ENCODE measurements at regions not wholly inside any gene's neighbourhood (a gene's known extent, or its start where the extent isn't known, plus 50 kb on each side); places are given as distances from the start of the nearest gene placed in this dataset.
"Not testable (repeated sequence)": the region's sequence is repeated elsewhere in the genome, so short reads cannot be mapped to it uniquely, and the experiment has no call there.

DNA sequence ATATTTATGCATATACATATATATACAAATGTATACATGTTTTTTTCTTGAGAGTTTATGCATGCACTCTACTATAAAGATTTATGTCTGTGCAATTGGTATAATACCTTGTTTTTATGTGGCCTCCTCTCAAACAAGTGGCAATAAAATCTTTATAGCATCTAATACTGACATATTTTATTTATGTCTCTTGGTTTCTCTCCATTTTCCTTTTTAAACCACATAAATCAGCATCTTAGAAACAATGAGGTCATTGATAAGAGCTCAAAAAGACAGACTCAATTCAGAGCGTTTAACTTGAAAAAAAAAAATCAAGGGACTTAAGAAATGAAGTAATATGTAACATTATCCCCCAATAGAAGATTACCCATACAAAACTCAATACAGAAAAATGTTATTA is 1442.2 kb upstream of the ALCAM start:
- no peak for ATAC-seq

DNA sequence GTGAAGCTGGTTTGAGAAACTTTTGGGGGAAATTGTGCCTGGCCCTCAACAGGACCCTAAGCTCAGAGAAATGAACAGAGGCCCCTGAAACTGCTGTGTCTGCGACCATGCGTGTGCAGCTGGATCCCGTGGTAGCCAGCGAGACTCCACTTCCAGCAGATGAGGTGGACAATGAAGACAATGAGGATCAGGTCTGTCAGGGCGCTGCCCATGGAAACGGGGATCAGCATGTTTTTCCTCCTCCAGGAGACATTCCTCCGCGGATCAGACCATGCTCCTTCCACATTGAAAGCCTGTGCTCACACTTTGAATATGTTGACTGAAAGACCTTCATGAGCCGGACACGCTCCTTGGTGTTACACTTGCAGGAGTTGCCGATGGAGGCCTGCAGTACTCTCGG is 1439.8 kb upstream of the ALCAM start:
- ATAC-seq: no peak

DNA sequence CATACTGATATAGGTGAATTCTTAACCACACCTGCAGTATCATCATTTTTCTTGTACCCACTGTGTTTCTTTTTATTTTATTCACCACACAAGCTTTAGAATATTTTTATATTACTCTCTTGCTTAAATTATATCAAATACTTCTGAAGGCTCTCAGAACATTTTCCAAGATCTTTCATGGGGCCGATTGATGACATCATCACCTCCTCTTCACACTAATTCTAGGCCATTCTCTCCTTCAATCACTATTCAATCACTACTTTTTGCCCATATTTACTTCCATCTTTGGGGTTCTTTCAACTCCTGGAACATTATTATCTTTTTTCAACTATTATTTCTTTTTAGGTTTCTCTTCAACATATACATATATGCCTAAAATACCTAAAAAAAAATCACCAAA is 1438.8 kb upstream of the ALCAM start:
- ATAC-seq: no peak

DNA sequence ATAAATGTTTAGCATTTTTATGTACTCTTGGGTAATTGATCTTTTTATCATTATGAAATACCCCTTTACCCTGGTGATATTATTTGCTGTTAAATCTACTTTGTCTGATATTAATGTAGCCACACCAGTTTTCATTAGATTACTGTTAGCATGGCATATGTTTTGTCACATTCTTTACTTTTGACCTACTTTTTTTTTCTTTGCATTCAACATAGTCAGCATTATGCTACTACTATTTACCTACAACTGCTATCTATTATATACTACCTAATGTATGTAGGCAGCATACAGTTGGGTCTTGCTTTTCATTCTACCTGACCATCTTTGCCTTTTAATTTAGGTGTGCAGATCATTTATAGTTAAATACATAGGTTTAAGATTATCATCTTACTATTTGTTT is 1429.6 kb upstream of the ALCAM start:
- ATAC-seq: no peak

DNA sequence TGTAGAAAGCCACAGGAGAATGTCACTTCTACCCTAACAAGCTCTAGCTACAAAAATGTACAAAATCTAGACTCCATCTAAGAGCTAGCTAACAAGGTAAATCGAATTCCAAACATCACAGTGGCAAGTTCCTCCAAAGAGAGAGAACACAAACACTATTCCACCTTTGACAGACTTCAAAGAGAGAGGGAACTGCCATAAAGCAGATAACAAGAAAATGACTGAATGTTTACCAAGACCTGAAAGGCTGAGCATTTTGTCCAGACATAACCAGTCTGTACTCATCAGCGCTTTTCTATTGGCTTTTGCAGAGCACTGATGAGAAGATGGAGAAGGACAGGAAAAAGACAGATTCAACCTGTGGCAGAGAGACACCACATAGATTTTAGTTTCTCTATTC is 1419.6 kb upstream of the ALCAM start:
- no peak for ATAC-seq

DNA sequence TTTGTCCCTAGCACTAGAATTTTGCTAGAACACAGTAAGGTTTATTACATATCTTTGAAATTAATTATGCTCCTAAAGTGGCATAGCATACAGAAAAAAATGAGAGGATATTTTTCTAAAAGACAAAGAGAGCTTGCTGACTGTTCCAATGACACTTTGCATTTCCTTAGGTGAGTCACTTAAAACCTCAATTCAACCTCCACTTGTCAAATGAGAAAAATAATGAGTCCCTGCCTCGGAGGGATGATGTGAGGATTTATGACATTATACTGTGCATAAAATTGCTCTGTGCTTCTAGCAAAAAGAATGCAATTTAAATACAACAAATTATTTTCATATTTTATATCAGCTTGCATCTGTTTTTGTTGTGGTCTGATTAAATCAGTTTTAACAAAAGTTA is 1417.0 kb upstream of the ALCAM start:
- ATAC-seq: no peak

DNA sequence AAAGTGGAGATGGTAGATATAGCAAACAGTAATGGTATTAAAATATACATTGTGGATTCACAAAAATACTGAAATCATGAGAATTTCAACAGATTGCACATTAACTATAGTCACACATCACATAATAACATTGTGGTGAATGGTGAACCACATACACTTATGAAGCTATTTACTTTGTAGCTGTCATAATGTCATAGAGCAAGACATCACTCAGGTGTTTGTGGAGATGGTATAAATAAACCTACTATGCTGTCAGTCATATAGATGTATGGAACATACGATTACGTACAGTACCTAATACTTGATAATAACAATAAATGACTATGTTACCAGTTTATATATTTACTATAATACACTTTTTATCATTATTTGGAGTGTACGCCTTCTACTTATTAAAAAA is 1416.0 kb upstream of the ALCAM start:
- no peak for ATAC-seq

DNA sequence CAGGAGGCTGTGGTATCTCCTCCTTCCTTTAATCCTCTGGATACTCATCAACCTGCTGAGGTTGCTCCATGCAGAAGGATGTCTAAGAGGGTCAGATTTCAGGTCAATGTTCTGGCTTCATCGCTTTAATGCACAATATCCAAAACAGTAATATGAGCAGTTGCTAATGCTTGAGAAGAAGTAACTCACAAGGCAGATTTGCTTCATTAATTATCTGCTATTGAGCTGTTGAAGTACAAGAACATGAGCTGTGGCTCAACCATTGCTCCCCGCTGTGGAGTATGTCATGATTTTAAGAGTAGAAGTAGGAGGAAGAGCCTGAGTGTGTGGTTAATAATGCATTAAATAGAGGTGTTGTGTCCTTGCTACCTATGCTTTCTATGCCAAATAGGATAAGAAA is 1412.9 kb upstream of the ALCAM start:
- ATAC-seq: no peak

DNA sequence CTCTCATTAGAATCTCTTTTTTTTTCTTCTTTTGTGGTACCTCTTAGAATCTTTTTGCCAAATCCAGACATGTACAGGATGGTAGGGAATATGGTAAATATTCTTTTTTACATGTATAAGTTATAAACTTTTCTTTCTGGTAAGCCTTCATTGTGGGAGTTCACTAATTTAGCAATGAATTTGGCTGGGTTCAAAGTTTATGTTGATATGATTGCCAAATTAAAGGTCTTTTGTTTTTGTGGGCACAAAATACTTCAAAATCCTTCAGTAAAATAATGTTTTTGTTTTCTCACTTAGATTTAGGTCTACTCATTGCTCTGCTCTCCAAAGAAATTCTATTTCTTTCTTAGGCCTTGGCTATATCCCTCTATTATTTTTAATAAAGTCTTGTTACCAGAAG is 1405.9 kb upstream of the ALCAM start:
- no peak for ATAC-seq

DNA sequence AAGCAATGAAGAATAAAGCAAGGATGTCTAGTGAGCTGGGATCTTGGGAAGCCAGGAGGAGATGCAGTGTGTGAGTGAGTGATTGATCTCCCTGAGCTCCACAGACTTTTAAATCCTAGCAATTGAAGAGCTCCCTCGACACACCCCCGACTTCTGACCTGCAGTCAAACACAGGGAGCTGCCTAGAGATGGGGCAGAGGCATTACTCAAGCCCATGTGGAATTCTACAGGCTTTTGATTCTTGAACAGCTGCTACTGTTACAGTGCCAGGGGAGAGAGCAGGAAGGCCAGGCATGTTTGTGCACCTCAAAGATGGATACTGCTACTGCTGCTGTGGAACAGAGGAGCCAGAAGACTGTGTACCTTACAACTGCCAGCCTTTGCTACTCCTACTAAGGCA is 1403.1 kb upstream of the ALCAM start:
- no peak for ATAC-seq

DNA sequence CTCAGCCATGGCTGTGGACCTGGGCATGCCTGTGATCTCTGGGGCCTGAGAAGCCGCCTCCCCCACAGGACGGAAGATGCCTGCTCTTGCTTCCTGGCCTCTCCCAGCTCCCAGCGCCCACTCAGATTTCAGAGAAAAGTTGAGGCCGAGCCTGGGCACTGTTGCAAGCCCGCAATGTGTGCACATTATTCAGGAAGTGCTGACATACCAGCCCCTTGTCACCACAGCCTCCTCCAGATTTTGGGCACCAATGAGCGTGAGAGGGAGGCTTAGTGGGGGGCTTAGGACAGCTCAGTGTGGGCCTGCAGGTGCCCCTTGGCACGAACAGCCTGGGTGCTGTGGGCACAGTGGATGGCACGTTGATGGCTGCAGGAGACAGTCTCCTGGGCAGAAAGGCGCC is 1400.9 kb upstream of the ALCAM start:
- ATAC-seq: no peak

DNA sequence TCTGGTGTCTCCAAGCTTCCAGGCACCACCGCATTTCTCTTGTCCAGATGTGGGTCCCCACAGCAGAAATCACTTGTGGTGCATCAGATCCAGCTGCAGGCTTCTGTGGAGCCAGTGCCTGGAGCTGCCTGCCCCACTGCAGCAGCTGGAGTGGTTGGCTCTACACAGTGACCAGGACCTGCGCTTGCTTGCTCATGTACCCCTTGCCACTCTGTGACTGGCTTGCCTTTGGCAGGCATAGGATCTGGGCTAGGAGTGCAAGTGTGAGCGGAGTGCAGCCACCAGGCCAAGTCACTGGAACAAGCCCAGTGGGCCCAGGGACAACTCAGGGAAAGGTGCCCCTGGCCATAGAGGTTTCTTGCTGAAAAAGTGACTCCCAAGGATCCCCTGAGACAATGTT is 1400.0 kb upstream of the ALCAM start:
- ATAC-seq: no peak

DNA sequence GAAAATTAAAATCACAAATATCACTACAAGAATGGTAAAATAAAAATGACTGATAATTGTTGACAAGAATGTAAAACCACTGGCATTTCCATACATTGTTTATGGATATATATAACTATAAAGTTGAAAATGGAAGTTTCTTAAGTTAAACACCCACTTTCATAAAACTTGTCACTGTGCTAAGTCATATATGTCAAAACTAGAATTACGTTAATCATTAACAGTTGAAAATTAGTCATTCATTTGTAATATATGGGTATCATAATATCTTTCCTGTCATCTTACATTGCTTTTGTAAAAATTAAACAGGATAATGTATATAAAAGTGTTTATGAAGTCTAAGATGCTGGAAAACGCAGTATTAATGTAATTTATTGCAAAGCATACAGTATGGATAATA is 1398.6 kb upstream of the ALCAM start:
- ATAC-seq: no peak

DNA sequence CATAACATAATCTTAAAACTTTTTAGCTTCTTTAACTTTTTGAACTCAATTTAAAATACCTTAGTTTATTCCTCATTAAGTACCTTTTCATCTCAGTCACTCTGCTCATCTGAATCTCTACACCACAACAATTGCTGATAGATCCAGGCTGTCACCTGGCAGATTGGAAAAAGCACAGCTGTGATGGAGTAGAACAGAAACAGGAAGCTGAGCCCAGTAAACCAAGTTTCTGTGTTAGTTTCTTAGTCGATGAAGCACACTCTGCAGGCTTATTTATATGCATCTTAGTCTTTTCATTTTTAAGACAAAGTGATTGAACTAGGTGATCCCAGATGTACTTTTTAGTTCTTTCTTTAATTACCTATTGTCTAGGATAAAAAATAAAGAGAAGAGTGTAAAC is 1398.0 kb upstream of the ALCAM start:
- no peak for ATAC-seq

DNA sequence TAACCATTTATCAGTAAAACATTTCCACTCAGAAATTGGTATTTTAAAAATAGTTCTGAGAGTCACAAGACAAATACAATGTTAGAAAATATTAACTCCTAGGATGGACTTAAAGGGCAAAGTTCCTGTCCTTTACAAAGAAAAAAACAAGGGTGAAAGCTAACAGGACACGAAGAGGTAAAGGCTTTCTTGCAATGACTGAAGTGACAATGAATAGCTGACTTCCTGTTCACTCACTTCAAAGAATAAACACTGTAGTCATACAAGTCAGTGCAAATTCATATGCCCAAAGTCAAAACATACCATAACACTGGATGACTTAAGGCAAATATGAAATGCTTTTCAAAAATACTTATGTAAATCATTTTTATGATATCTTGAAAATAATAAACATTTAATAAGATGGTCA is 1389.8 kb upstream of the ALCAM start:
- ATAC-seq: no peak

DNA sequence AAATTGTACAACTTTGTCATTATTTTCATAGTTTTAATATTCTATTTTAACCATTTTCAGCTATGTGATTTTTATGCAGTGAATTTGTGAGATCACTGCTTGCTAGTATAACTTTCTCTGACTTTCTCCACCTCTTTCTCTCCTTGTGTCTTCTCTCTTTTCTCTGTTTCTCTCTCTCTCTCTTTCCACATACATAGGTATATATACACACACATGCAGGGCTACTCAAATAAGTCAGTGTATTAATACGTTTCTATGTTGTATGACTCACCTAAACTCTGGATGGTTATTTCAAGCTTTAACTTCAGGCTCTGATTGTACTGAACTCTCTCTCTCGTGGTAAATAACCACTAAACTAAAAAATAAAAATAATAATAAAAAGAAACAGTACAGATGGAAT is 1389.3 kb upstream of the ALCAM start:
- no peak for ATAC-seq

DNA sequence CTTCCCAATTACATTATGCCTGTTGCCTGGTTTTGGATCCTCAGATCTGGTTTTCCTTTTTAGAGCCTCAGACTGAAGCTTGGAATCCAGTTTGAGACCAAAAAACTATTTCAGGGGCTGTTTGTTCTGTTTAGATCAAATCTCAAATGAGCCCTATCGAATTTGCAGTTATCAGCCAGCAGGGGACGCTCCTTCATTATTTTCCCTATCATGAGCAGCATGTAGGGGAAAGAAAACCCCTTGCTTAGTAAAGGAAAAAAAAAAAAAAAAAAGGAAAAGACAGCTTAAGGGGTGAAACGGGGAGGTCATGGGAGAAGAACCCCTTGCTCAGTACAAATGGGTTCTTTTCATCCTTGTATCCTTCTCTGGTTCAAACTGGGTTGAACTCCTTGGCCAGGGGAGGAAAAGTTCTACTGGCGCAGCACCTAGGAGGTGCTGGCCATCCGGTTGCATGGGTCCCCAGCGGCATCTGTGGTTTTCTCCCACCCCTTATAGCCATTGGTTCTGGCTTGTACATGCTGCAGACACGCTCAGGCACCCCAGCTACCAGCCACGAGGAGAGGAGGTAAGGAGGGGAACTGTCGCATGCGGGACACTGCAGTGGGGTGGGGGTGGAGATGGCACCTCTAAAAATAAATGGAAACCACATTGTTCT is 1375.1 kb upstream of the ALCAM start:
- no peak for ATAC-seq

DNA sequence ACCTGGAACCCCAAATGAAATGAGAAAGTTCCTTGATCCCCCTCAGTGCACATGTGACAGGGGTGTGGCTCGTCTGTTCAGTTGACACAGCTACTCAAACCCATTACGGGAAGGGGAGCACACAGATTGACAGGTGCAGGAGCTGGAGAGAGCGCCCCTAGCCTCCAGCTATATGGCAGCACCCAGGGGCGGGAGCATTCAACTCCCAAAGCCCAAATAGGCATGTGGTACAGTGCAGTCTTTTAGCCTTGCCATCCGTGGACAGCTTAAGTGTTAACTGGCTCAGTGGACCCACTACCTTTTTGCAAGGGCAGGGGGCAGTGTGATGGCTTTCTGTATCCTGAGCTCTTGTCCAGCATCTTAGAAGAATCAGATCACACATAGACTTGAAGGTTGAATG is 1374.2 kb upstream of the ALCAM start:
- no peak for ATAC-seq

DNA sequence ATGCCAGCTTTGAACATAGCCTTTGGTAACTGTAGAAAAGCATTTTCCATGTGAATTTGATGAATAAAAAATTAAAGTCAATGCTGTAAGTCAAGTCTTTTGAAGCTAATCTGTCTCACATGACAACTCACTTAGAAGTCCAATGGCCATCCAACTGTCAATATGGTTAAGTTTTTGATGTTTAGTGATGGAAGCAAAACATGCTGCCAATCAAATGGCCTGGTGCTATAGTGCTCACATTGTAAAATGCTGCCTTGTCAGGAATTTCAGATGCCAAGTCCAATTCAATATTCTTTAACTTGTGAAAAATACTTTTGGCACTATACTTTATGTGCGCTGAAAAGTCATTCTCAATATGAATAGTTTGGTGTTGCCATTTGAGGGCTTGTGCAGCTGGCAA is 1361.8 kb upstream of the ALCAM start:
- ATAC-seq: no peak

DNA sequence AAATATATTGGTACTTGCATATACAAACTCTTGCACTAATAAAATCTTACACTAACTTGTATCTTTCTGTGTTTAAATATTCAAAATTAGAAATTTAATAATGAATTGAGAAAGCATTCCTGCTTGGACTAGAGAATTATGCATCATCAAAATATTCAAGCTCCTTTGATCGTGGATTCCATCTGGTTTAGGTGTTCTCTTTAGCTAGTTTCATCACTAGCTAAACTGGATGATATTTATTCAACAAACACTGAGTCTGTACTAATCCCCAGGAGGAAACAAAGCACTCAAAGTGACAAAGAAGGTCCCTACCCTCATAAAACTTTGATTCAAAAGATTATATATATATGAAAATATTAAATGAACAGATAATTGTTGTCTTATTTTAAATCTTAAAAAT is 1360.9 kb upstream of the ALCAM start:
- ATAC-seq: no peak

DNA sequence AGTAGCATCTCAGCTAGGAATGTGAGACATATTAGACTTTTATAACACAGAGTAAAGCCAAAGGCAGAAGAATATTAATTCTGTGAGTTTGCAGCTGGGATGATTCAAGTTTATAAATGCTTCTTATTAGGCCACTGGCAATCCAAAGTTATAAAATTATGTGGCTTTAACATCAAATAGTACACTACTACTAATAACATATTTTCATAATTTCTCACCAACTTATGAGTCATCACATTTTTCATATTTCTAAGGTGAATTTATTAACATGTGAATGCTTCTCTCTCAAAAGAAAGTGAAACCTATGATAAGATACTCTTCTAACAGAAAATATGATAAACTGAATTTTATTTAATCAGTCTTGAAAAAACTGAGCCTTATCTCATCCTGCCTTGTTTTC is 1348.2 kb upstream of the ALCAM start:
- no peak for ATAC-seq

DNA sequence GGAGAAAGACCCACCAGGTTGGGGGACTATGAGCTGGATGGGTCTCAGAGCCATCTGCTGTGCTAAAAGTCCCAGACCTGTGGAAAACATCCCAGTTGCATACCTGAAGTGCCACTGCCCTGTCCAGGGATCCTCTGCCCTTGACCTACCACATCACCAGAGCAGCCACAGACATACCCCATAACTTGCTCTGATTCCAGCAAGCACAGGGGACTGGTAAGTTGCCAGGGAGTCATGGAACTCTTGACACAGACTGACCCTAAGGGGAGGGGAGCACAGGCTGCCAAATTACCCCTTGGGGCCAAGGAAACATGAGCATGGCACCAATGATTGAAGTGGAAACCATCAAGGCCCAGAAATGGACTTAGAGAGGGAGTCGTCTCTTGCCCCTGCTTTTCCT is 1335.1 kb upstream of the ALCAM start:
- ATAC-seq: no peak

DNA sequence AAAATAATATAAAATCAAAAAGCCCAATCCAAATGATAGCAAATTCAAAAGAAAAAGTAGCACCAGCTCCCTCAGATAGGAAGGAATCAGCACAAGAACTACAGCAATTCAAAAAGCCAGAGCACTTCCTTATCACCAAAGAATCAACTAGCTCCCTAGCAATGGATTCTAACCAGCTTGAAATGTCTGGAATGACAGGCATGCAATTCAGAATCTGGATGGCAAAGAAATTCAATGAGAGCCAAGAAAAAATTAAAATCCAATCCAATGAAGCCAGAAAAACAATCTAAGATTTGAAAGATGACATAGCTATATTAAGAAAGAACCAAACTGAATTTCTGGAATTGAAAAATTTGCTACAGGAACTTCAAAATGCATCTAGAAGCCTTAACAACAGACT is 1334.4 kb upstream of the ALCAM start:
- ATAC-seq: no peak

DNA sequence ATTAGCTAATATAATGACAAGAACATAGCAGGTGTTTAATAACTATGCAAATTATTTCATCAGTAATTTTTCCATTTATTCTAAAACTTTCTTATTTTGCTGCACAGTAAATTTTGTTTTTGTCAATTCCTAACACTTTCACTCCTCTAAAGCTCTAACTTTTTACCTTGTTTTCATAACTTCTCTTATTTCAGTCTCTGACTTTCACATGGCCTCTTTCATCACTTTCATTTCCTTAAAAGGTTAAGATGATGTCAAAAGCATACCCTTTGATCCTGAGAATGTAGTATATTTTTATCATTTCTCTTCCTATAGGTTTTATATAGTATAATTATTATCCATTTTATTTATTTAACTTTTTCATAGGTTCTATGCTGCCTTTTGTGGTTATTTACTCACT is 1325.8 kb upstream of the ALCAM start:
- no peak for ATAC-seq

DNA sequence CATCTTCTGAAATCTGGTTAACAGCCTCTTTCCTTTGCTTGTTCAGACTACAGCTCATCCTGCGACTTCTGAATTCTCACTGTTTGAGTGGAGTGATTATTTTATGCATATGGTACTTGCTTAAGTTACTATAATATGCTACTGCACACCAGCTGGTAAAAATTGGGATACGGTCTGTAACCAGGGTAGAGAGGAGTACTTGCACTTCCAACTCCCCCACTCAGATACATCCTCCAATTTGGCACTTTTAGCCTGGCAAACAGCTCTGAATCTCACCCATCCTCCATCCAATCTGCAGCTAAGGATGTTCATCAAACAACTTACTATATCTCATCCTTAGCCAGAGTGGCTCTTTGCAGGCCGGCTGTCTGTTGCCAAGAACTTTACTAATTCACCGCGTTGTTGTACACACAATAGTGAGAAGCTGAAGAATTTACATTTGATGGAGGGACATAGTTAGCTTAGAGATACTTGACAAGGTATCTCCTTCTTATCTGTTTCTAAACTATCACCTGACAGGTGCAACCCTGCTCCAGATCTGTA is 1323.6 kb upstream of the ALCAM start:
- ATAC-seq: not testable (repeated sequence)

DNA sequence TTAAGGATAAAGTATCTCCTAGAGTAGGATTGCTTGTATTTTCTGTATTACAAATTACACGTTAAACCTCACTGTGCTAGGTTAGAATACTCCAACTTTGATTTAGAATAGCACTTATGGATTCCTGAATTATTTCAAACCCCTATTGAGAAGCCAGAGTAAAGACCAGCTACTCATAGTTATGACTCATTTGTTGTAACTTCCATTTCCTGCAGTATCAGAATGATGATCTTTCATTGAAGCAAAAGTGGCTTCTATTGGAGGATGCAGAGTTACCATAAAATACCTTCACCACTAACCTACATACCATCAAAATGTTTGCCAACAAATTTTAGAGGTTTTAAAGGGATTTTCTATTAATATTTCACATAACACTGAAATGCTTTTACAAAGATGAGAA is 1322.7 kb upstream of the ALCAM start:
- no peak for ATAC-seq
